ENCODE measurements at regions not wholly inside any gene's neighbourhood (a gene's known extent, or its start where the extent isn't known, plus 50 kb on each side); places are given as distances from the start of the nearest gene placed in this dataset.

- no peak for DNase-seq
- H3K36me3 ChIP-seq (replicated peaks), result no peaks in the 10 kb centered on the region
- no peak overlapping the region for H3K4me3 ChIP-seq (ENCODE audit: low read depth, low read length)
- in situ Hi-C loops (cut with HindIII; ENCODE audit: low pct_ligation_motif_present, low sequenced_read_pairs), result no loop called here
- TF ChIP-seq, protein P1, sequence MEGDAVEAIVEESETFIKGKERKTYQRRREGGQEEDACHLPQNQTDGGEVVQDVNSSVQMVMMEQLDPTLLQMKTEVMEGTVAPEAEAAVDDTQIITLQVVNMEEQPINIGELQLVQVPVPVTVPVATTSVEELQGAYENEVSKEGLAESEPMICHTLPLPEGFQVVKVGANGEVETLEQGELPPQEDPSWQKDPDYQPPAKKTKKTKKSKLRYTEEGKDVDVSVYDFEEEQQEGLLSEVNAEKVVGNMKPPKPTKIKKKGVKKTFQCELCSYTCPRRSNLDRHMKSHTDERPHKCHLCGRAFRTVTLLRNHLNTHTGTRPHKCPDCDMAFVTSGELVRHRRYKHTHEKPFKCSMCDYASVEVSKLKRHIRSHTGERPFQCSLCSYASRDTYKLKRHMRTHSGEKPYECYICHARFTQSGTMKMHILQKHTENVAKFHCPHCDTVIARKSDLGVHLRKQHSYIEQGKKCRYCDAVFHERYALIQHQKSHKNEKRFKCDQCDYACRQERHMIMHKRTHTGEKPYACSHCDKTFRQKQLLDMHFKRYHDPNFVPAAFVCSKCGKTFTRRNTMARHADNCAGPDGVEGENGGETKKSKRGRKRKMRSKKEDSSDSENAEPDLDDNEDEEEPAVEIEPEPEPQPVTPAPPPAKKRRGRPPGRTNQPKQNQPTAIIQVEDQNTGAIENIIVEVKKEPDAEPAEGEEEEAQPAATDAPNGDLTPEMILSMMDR (IDR thresholded peaks at IDR 0.05; ENCODE audit: low read depth, low read length, missing control alignments), result no peak
- H3K27ac ChIP-seq, result no peak overlapping the region
- no peaks in the 10 kb centered on the region for H3K27me3 ChIP-seq (replicated peaks)
Observed at GRCh38 chr4:155495572-155496293, 119.0 kb upstream of the MAP9 start.

DNA sequence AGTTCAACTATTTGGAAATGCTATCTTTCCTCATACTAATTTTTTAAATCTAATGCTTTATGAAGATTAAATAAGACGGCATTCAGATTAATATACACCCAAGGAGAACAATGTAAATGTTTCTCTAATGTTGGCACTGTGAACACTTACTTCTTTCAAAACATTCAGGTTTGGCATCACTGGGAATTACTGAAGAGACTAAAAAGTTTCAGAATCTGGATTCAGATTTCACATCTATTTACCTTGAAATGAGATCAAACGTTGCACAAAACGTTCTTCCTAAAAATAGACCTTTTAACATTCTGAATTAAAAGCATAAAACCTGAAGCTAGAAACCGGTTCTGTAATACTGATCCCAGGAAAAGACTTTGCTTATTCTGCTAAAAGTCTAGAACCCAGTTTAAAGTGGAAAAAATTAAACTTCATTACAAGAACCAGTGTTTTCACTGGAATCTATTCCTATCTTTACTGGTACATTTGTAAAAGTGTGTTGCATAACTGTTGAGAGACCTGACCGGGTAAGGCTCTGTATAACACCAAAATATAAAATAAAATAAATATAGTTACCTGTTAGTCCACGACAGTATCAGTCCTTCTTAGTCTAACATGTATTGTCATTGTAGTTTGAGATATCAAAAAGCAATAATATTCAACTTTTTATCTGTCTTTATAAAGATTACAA lies 117.4 kb upstream of the MAP9 start:
- H3K4me3 ChIP-seq (ENCODE audit: low read depth, low read length), result no peak overlapping the region
- TF ChIP-seq, protein P1 (IDR thresholded peaks at IDR 0.05; ENCODE audit: low read depth, low read length, missing control alignments), result no peak
- DNase-seq, result no peak

DNA sequence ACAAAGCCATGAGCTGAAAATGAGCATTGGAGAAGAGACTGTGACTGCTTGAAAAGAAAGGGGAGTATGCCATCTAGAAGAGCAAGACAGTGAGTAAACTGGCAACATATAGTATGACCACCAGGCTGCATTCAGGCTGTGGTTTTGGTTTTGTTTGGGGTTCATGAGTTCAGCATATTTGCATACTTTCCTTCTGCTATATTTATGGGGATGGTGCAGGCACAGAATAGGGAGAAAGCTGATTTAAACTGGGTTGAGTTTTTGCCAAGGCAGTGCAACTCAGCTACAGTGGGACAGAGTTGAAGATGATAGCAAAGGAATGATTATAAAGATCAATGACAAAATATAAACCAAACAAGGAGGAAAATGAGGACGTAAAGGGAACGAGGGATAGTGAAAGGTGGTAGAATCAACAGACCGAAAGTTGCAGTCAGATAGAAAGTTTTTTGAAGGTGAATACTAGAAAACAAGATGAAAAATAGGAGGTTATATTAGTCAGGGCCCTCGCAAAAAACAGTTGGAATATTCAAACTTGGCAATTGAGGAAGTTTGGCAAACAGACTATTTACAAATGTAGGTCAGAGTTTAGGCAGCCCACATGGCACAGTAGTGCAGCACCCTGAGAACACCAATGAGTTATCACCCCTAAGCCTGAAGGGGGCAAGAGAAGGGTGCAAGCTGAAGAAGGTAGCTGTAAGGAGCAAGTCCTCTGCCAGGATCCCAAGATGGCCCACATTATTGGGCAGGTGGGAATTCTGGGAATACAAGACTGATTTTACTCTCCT lies 114.8 kb upstream of the MAP9 start:
- in situ Hi-C loops (cut with HindIII; ENCODE audit: low pct_ligation_motif_present, low sequenced_read_pairs), result no loop called here
- H3K27ac ChIP-seq, result no peak overlapping the region
- no peak for DNase-seq
- TF ChIP-seq, protein P1 (IDR thresholded peaks at IDR 0.05; ENCODE audit: low read depth, low read length, missing control alignments), result no peak
- H3K36me3 ChIP-seq (replicated peaks), result no peaks in the 10 kb centered on the region
- H3K27me3 ChIP-seq (replicated peaks), result no peaks in the 10 kb centered on the region
- H3K4me3 ChIP-seq (ENCODE audit: low read depth, low read length), result no peak overlapping the region

More for the DNA sequence above, 117.4 kb upstream of the MAP9 start:
- Histone ChIP-seq H3K27me3 (replicated peaks) (no peaks in the 10 kb centered on the region), H3K36me3 (replicated peaks) (no peaks in the 10 kb centered on the region), H3K27ac (no peak overlapping the region)
- in situ Hi-C loops (cut with HindIII; ENCODE audit: low pct_ligation_motif_present, low sequenced_read_pairs), result no loop called here

DNA sequence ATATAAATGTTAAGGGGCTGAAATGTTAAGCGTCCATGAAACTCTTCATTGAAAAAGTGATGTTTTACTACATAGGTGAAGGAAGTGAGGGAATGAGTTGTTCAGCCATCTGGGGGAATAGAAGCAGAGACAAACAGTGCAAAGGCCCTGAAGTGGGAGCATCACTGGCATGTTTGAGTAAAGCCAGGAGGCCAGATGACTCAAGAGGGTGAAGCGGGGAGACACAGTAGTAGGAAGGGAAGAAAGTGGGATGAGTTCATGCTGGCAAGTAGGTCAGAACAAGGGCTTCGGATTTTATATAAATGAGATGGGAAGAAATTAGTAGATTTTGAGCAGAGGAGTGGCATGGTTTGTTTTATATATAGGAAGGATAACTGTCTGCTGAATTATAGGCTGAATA lies 112.5 kb upstream of the MAP9 start:
- in situ Hi-C loops (cut with HindIII; ENCODE audit: low pct_ligation_motif_present, low sequenced_read_pairs), result no loop called here
- H3K4me3 ChIP-seq (ENCODE audit: low read depth, low read length), result no peak overlapping the region
- TF ChIP-seq, protein P1 (IDR thresholded peaks at IDR 0.05; ENCODE audit: low read depth, low read length, missing control alignments), result no peak
- no peaks in the 10 kb centered on the region for H3K36me3 ChIP-seq (replicated peaks)
- no peak for DNase-seq
- no peak overlapping the region for H3K27ac ChIP-seq
- H3K27me3 ChIP-seq (replicated peaks), result no peaks in the 10 kb centered on the region

GRCh38 chr4:155488691-155489090 lies 111.9 kb upstream of the MAP9 start:
- Histone ChIP-seq H3K4me3 (ENCODE audit: low read depth, low read length) (no peak overlapping the region), H3K27me3 (replicated peaks) (no peaks in the 10 kb centered on the region), H3K36me3 (replicated peaks) (no peaks in the 10 kb centered on the region), H3K27ac (no peak overlapping the region)
- TF ChIP-seq, protein P1 (IDR thresholded peaks at IDR 0.05; ENCODE audit: low read depth, low read length, missing control alignments), result no peak
- DNase-seq, result no peak
- in situ Hi-C loops (cut with HindIII; ENCODE audit: low pct_ligation_motif_present, low sequenced_read_pairs), result no loop called here
